Thyroid gland (tissue), 4 donors: ENCODE measurements at regions not wholly inside any gene's neighbourhood (a gene's known extent, or its start where the extent isn't known, plus 50 kb on each side); places are given as distances from the start of the nearest gene placed in this dataset.

Experiments
- DNase-seq, 2 donors: peaks; one replicate each; pipeline ENCODE4 v3.0.0-alpha.2; 2019
- H3K27ac ChIP-seq, 3 donors: fragments of 200-600 bp; sonication (generic); 1 replicate in 2 of 3; 2 replicates in 1 of 3; pipeline ENCODE4 v1.5.1; 2016 to 2019; ENCODE audit warnings: mild to moderate bottlenecking in 1 of 3, moderate library complexity in 1 of 3
- H3K27me3 ChIP-seq: fragments of 200-600 bp; sonication (generic); one replicate; pipeline ENCODE4 v1.5.1; 2019
- H3K36me3 ChIP-seq, 2 donors: fragments of 200-600 bp; sonication (generic); one replicate each; pipeline ENCODE4 v1.5.1; 2016 to 2019
- H3K4me1 ChIP-seq, 2 donors: fragments of 200-600 bp; sonication (generic); one replicate each; pipeline ENCODE4 v1.5.1; 2017 to 2019
- H3K4me3 ChIP-seq, 3 donors: fragments of 200-600 bp; sonication (generic); replicated peaks in 1 of 3; 1 replicate in 2 of 3; 2 replicates in 1 of 3; pipeline ENCODE4 v1.5.1; 2016; ENCODE audit warnings: mild to moderate bottlenecking in 1 of 3
- H3K9me3 ChIP-seq: fragments of 200-600 bp; sonication (generic); one replicate; pipeline ENCODE4 v1.5.1; 2017
- CTCF ChIP-seq, 6 experiments: fragments of 200-600 bp in 3 of 6; fragments of 450-650 bp in 3 of 6; sonication (generic) in 3 of 6; IDR thresholded peaks; one replicate each; pipeline ENCODE4 v1.5.1; 2016 to 2019; ENCODE audit warnings: antibody characterized with exemption in 6 of 6, mild to moderate bottlenecking in 2 of 6, inconsistent platforms in 1 of 6, moderate library complexity in 1 of 6
- POLR2A ChIP-seq, 2 donors: fragments of 450-650 bp; IDR thresholded peaks; one replicate each; pipeline ENCODE4 v1.6.1; 2017; ENCODE audit warnings: antibody characterized with exemption in 2 of 2, mild to moderate bottlenecking in 2 of 2, moderate library complexity in 1 of 2
- WGBS, 2 donors: methylation state at CpG; one replicate each; pipeline ENCODE4 v1.1.5; 2017; 5-methylcytosine and 5-hydroxymethylcytosine counted together
- intact Hi-C: fragments of 100-400 bp; cut with DNase I; formaldehyde crosslinking; loops from one replicate; pipeline ENCODE4 v1.15.1; 2023

- Histone ChIP-seq H3K4me1 (peaks cover 21 to 40% of the 10 kb centered on the region in 2 donors), H3K27ac (no peak overlapping the region), H3K27me3 (no peaks in the 10 kb centered on the region), H3K4me3 (no peak overlapping the region), H3K9me3 (no peaks in the 10 kb centered on the region), H3K36me3 (no peaks in the 10 kb centered on the region)
- WGBS, 2 donors: 98 to 99% methylated on average over 4 of the region's 4 CpGs
- intact Hi-C loops: no loop called here
- TF ChIP-seq CTCF (IDR thresholded peaks at IDR 0.05) (no peak), POLR2A (IDR thresholded peaks at IDR 0.05) (no peak)
- DNase-seq: no peak
Observed at GRCh38 chr5:56617998-56618397, 197.4 kb upstream of the MAP3K1 start.

- H3K4me3 ChIP-seq: no peak overlapping the region
- H3K9me3 ChIP-seq: no peaks in the 10 kb centered on the region
- peak in 1 of 2 donors; percentile 21 for DNase-seq
- intact Hi-C loops: no loop called here
- H3K36me3 ChIP-seq: no peaks in the 10 kb centered on the region
- 69 to 71% methylated on average over 6 of the region's 6 CpGs for WGBS, 2 donors
- H3K27me3 ChIP-seq: no peaks in the 10 kb centered on the region
- peak overlapping the region; percentile 36 to 57 (median 56) for H3K27ac ChIP-seq
- TF ChIP-seq CTCF (IDR thresholded peaks at IDR 0.05): no peak
- TF ChIP-seq POLR2A (IDR thresholded peaks at IDR 0.05): no peak
- H3K4me1 ChIP-seq: peaks cover 26 to 47% of the 10 kb centered on the region in 2 donors
Observed at GRCh38 chr5:56616454-56617160, 198.7 kb upstream of the MAP3K1 start.

GRCh38 chr5:56615361-56616153, 199.8 kb upstream of the MAP3K1 start:
- peaks cover 26 to 47% of the 10 kb centered on the region in 2 donors for H3K4me1 ChIP-seq
- no peak overlapping the region for H3K4me3 ChIP-seq
- DNase-seq: peak; percentile 38 to 47
- no peaks in the 10 kb centered on the region for H3K9me3 ChIP-seq
- no peaks in the 10 kb centered on the region for H3K27me3 ChIP-seq
- H3K27ac ChIP-seq: peak overlapping the region; percentile 36 to 57 (median 56)
- intact Hi-C loops: no loop called here
- TF ChIP-seq CTCF (IDR thresholded peaks at IDR 0.05) (no peak), POLR2A (IDR thresholded peaks at IDR 0.05) (no peak)
- H3K36me3 ChIP-seq: no peaks in the 10 kb centered on the region
- WGBS, 2 donors: 42 to 44% methylated on average over 6 of the region's 6 CpGs

DNA sequence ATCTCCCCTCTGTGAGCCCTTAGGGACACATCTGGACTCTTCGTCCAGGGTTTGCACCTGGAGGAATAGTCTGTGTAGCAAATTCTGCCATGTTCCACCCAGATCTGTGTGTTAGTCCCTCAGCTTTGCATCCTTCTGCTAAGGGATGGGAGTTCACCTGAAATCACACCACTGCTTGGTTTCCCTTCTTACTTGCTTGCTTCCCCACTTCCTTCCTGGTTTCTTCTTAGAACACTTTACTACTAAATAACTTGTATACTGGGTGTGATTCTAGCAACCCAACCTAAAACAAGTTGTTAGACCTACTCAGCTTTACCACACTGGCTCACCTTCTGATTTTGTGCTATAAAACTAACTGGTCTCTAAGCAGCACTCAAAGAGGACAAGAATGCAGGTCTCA, 202.6 kb upstream of the MAP3K1 start:
- no peak for TF ChIP-seq POLR2A (IDR thresholded peaks at IDR 0.05)
- no peak for TF ChIP-seq CTCF (IDR thresholded peaks at IDR 0.05)
- DNase-seq: no peak
- no peaks in the 10 kb centered on the region for H3K27me3 ChIP-seq
- H3K36me3 ChIP-seq: no peaks in the 10 kb centered on the region
- H3K4me3 ChIP-seq: no peak overlapping the region
- H3K9me3 ChIP-seq: no peaks in the 10 kb centered on the region
- intact Hi-C loops: no loop called here
- peak overlapping the region; percentile 9 to 20 (median 15) for H3K27ac ChIP-seq
- 80 to 94% methylated on average over 1 of the region's 1 CpG for WGBS, 2 donors
- H3K4me1 ChIP-seq: peaks cover 29 to 59% of the 10 kb centered on the region in 2 donors

DNA sequence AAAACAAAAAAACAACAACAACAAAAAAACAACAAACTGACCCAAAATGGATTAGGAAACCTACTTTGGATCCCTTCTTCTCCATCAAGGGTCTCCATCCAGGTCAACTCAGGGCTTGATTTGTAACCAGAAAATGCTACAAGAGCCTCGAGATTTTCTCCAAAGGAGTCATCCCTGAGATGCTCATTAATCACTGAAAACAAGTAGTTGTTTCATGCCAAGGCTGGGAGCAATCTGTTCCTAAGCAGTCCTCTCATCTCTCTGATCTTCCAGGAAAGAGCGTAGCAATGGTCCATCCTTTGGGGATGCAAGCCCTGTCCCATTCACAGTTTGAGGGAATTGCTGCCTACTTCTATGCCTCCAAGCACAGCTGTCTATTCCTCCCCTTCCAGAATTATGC, 203.0 kb upstream of the MAP3K1 start:
- intact Hi-C loops: no loop called here
- Histone ChIP-seq H3K36me3 (no peaks in the 10 kb centered on the region), H3K4me1 (peaks cover 29 to 62% of the 10 kb centered on the region in 2 donors), H3K27ac (peak overlapping the region in 1 of 3 donors; percentile 15), H3K9me3 (no peaks in the 10 kb centered on the region), H3K4me3 (no peak overlapping the region), H3K27me3 (no peaks in the 10 kb centered on the region)
- TF ChIP-seq CTCF (IDR thresholded peaks at IDR 0.05) (no peak), POLR2A (IDR thresholded peaks at IDR 0.05) (no peak)
- DNase-seq: no peak
- 84 to 91% methylated on average over 2 of the region's 2 CpGs for WGBS, 2 donors
